CD4-positive, alpha-beta T cell treated with Interleukin-12 subunit alpha and Interleukin-12 subunit beta, for 1 hour (primary cell): ENCODE measurements at regions not wholly inside any gene's neighbourhood (a gene's known extent, or its start where the extent isn't known, plus 50 kb on each side); places are given as distances from the start of the nearest gene placed in this dataset.

Experiments used
- DNase-seq: peaks from one replicate; pipeline ENCODE4 v3.0.0-alpha.2; 2020

GRCh38 chr2:217434180-217434975 is 568.4 kb downstream of the TNS1 start:
- peak; percentile 15 for DNase-seq

- no peak for DNase-seq
Observed at GRCh38 chr2:217433522-217433921, 569.3 kb downstream of the TNS1 start.

- no peak for DNase-seq
Observed at GRCh38 chr2:217431577-217432269, 571.1 kb downstream of the TNS1 start.

GRCh38 chr2:217430916-217431576 is 571.2 kb upstream of the TNP1 start:
- DNase-seq: no peak

- no peak for DNase-seq
Observed at GRCh38 chr2:217429981-217430500, 570.2 kb upstream of the TNP1 start.

- DNase-seq: no peak
Observed at GRCh38 chr2:217421834-217422233, 562.0 kb upstream of the TNP1 start.

GRCh38 chr2:217420854-217421253 is 561.0 kb upstream of the TNP1 start:
- DNase-seq: no peak

- DNase-seq: no peak
Observed at GRCh38 chr2:217419055-217419671, 559.3 kb upstream of the TNP1 start.

- DNase-seq: no peak
Observed at GRCh38 chr2:217418544-217418943, 558.7 kb upstream of the TNP1 start.

- no peak for DNase-seq
Observed at GRCh38 chr2:217418090-217418489, 558.2 kb upstream of the TNP1 start.

- DNase-seq: no peak
Observed at GRCh38 chr2:217417536-217417935, 557.7 kb upstream of the TNP1 start.

GRCh38 chr2:217415316-217415715 is 555.5 kb upstream of the TNP1 start:
- DNase-seq: no peak

- DNase-seq: no peak
Observed at GRCh38 chr2:217414429-217414828, 554.6 kb upstream of the TNP1 start.

GRCh38 chr2:217413193-217413592 is 553.3 kb upstream of the TNP1 start:
- DNase-seq: no peak

GRCh38 chr2:217412721-217413120 is 552.9 kb upstream of the TNP1 start:
- no peak for DNase-seq

GRCh38 chr2:217412277-217412676 is 552.4 kb upstream of the TNP1 start:
- DNase-seq: no peak

- no peak for DNase-seq
Observed at GRCh38 chr2:217410681-217410960, 550.8 kb upstream of the TNP1 start.

- no peak for DNase-seq
Observed at GRCh38 chr2:217409949-217410680, 550.3 kb upstream of the TNP1 start.

GRCh38 chr2:217407362-217407761 is 547.5 kb upstream of the TNP1 start:
- DNase-seq: no peak

GRCh38 chr2:217404236-217404760 is 544.4 kb upstream of the TNP1 start:
- no peak for DNase-seq

- DNase-seq: no peak
Observed at GRCh38 chr2:217402761-217403383, 543.0 kb upstream of the TNP1 start.

- DNase-seq: no peak
Observed at GRCh38 chr2:217402144-217402543, 542.3 kb upstream of the TNP1 start.
